GM19240 (cell line): ENCODE measurements at regions not wholly inside any gene's neighbourhood (a gene's known extent, or its start where the extent isn't known, plus 50 kb on each side); places are given as distances from the start of the nearest gene placed in this dataset.

Experiments used
- DNase-seq: peaks from one replicate; pipeline ENCODE4 v3.0.0; 2011; ENCODE audit warnings: low spot score; ENCODE audit not compliant: insufficient read length

DNA sequence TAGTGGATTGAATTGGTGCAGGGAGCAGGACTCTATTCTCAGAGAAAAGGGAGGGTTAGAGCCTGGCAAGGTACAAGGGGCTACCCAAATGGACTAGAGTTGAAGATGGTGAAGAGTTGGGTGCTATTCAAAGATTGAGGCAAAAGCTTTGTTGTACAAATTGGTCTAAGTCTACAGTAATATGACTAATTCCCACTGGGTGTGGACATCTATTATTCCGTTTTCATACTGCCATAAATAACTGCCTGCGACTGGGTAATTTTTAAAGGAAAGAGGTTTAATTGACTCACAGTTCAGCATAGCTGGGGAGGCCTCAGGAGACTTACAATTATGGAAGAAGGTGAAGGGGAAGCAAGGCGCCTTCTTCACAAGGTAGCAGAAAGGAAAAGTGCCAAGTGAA lies 266.3 kb downstream of the TPBG start:
- no peak for DNase-seq

DNA sequence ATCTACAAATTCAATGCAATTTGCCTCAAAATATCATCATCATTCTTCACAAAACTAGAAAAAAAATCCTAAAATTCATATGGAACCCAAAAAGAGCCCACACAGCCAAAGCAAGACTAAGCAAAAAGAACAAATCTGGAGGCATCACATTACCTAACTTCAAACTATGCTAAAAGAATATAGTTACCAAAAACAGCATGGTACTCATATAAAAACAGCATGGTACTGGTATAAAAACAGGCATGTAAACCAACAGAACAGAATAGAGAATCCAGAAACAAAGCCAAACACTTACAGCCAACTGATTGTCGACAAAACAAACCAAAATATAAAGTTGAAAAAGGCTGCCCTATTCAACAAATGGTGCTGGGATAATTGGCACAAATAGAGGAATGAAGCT lies 278.1 kb downstream of the TPBG start:
- no peak for DNase-seq

DNA sequence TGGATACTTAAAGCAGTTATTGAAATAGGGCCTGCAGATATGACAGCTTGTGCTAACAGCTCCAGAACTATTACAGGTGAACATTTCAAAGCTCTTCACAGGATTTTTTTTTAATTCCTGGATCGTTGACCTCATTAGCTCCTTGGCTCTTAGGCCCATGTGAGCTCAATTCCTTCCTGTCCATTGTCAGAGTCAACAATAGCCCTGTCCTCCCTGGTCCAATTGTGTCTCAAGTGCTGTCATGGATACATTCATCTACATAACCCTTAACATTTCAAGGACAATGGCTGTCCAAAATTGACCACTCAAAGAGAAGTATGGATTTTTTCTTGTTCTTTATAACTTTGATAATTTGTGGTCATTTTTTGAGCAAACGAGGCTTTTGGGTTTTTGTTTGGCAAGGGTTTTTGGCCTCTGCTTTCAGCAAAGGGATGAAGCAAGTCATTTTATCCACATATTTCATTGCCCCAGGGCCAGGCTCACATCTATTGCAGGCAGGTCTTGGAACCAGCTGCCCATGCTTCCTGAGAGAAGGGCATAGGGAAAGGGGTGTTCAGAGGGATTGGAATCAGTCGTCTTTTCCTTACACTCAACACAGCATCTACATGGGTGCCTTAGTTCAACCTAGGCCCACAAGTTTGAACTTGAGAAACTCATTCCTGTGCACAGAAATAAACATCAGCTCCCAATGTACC lies 282.1 kb downstream of the TPBG start:
- DNase-seq, result no peak

DNA sequence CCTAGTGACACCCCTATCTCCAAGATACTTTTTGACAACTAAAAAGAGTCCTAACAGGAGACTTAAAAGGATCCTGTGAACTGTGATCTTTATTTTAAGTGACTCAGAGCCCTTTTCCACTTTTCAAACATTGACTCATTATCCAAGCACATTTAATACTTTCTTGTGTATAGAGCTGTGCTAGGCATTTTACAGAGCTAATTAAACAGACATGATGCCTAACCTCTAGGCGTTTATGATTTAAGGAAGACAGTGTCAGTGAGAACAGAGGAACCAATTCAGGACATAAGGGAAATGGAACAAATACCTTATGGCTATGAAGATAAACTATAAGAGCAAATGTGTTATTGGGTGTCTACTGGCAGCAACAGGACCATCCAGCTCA lies 282.6 kb downstream of the TPBG start:
- DNase-seq, result no peak

DNA sequence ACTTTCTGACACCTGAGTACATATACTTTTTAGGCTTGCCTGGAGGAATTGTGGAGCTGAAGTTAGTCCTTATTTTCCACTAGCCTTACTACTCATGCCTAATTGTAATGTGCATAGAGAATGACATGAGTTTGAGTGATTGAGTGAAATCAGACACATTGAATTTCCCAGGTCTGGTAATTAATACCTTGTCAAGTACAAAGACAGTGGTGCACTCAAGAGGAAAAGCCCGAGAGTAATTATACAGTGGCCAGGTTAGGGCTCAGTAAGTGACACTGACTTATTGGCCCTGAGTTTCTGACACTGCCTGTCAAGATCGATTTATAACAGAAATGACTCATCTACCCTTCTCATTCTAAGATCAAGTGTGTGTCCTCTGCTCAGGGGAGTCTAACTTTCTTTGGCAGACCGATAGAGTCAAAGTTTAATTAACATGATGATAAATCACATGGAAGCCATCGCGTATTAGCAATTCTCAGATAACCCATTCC lies 288.3 kb downstream of the TPBG start:
- no peak for DNase-seq

DNA sequence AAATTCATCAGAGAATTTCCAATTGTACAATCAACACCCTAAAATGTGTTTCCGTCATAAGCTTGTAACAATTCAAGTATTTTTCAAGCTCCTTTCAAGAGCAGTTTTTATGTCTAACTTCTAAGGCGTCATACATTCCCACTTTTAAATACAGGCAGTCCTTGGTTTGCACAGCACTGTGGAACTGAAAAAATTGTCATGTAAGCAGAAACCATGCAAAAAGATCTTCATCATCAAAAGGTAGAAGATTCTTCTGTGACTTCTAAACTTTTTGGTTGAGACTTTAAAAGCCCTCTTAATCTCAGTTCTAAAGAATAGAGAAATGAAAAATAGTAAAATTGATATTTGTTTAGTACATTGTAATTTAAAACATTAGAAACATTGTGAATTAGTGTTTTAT lies 315.6 kb downstream of the TPBG start:
- DNase-seq, result no peak

DNA sequence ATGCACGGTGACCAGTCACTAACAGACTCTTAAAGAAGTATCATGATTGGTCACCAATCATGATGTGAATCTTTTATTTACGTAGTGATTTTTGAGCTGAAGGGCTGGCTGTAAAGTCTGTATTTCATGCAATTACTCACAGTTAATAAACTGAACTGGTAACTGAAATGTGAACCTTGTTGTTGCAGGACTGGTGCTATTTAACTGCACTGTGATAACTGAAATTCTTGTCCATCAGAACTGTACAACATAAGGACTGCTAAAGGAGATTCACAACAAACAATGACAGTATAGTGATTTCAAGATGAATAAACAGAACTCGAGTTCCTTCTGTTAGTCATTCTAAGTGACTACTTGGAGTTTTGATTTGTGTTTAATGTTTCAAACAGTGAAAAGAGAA lies 316.6 kb downstream of the TPBG start:
- DNase-seq, result no peak

DNA sequence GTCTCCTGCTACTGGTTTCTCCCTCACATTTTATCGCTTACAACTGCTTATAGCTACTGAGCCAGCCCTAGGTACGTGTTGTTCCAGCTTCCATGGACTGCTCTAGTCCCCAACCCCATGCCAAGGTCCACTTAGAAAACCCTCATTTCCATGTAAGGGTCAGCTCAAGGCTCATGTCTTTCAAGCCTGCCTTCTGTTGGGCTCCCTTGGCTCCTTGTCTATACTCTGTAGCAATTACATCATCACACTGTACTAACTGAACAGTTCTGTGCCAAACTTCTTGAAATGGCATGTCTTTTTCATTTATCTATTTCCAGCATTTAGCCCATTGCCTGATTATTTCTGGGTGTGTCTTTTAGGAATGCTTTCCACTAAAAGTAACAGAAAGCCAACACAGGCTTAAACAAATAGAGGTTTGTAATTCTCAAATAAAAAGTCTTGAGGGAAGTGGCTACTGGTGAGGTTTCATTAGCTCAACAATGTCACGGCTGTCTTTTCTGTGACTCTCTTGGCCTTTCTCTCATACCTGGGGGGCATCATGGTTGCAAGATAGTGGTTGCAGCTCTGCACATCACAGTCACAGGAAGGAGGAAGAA lies 317.6 kb downstream of the TPBG start:
- DNase-seq, result no peak

DNA sequence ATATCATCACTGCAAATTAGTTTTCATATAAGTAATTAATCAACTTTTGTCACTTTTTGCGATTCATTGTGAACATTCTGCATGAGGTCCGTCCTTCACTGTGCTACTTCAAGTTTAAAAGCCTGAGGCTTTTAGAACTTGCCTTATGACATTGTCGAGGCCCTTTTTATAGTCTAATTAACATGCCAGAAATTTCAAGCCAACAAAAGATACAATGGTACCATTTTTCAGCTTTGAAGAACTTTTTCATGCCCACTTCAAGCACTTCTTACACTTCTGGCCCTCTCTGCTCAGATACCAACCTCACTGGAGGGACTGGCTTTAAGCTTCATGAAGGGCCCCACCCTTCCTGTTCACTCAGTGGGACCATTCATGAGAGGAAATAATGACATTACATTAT lies 323.1 kb downstream of the TPBG start:
- no peak for DNase-seq

DNA sequence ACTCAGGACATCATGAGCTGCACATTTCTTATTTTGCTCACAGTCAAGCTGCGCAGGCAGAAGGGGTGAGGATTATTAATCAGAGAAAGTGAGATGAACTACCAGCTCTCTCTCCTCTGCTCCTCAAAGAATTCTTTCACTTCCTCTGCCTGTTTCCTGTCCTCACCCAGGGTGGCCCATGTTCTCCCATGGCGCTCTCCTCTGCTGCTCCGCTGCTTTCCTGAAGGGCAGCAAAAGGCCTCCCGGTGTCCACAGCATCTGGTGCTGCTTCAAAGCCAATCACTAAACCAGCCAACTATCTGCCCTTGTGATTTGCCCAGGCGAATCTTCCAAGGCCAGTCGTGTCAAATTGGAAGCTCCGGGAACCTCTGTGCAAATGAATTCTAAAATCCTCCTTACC lies 324.2 kb downstream of the TPBG start:
- DNase-seq, result no peak

DNA sequence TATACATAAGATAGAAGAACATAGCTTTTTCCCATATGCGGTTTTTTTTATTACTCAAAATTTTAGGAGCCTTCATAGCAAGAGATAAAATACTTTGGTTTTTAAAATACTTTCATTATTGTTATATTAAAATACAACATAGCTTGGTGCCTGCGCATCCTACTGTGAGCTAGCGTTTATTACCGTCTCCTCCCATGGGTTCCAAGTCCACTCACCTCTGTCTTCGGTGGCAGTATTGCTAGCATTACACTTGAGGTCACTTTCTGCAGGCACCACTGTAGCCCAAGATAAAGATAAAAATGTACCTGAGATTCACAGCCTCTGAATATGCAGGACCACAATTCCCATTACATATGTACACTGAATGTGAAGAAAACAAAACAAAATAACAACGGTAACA lies 326.7 kb downstream of the TPBG start:
- DNase-seq, result no peak

DNA sequence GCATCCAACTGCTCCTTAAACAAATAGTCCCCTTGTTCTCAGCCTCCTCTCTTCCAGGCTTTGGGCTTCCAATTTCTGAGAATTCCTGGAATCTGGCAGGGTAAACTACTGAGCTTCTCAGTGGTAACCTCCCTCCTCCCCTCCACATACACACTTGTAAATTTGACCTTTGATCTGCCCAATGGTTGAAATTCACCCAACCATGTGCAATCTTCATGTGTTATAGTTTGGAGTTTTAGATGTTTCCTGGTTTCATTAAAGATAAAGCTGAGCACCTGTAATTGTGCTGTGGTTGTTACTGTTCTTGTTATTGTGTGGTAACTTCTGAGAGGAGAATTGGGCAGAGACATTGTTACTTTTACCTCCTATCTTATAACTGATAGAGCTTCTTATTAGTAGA lies 328.4 kb downstream of the TPBG start:
- DNase-seq, result no peak

DNA sequence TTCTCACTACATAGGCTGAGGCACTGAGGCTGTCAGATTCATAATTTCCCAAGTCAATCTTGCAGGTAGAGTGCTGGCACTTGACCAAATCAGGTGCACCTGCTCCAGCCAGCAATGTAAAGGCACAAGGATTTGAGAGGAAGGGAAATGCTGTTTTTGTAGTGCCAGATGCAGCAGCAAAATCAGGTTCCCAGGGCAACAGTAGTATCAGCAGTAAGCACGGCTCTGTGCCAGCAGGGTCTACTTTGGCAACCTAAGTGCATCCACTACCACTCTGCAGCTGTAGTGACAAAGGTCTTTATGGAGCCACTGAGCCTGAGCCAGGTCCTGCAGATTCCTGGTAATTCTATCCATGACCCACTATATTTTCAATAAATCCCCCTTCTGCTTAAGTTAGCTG lies 329.5 kb downstream of the TPBG start:
- DNase-seq, result no peak

DNA sequence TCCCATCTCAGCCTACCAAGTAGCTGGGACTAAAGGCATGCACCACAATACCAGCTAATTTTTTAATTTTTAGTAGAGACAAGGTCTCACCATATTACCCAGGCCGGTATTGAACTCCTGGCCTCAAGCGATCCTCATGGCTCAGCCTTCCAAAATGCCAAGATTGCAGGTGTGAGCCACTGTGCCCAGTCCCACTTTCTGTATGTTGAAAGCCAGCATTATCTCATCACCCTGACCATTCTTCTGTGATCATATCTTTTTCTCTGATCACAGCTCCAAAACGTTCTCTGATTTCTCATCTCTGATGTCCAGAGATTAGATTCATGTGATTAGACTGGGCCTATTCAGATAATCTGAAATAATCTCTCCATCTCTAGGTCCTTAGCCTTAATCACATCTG lies 337.7 kb downstream of the TPBG start:
- DNase-seq, result no peak

DNA sequence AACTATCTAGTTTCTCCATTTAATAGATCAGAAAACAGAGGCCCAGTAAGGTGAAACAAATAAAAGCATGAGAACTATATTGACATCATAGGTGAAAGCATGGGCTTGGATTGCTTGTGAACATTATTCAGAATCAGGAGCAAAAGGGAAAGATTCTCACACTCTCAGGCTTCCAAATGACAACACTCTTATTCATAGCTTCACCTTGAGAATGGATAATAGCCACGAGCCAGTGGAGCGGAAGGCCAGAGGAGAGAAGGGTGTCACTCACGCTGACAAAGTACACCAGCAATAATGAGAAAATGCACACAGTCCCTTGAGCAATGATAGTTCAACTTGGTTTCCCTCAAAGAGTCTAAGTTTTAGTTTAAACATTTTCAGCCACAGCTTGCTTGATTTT lies 339.0 kb downstream of the TPBG start:
- no peak for DNase-seq

DNA sequence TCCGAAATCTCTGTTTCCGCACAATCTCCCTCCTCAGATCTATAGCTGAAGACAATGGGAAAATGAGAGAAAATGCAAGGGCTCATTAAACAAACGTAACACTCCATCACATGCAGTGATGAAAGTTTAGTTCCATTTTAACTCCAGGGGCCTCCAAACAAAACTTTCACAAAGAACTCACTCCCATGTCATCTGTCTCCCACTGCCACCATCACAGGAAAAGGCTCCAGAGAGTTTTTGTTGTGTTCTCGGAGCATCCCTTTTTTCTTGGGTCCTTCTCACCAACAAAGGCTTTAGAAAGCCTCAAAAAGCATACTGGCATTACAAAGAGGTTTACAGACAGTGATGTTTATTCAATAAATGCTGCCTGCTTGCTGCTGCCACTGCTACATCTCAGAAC lies 339.6 kb downstream of the TPBG start:
- DNase-seq, result no peak

DNA sequence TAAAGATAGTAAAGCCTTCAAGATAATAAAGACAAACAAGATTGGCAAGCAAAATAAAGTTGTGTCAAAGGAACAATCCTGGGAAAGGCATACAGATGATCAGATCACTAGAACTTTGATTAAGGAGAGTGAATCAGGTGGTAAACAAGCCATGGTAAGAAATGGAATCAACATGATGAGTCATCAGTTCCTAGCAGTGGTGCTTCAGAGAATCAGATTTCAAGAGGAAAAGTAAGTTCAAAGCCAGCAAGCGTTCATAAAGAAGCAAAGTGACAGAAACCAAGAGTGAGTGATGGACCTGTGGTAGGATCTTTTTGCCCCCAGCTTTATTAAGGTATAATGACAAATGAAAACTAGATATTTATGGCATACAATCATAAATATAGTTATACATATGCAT lies 340.4 kb downstream of the TPBG start:
- DNase-seq, result no peak

DNA sequence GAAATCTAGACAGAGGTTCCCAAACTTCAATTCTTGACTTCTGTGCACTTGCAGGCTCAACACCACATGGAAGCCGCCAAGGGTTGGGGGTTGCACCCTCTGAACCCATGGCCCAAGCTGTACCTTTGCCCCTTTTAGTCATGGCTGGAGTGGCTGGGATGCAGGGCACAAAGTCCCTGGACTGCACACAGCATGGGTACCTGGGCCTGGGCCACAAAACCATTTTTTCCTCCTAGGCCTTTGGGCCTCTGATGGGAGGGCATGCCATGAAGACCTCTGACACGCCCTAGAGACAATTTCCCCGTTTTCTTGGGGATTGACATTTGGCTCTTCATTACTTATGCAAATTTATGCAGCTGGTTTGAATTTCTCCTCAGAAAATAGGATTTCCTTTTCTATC lies 342.0 kb downstream of the TPBG start:
- DNase-seq, result no peak

DNA sequence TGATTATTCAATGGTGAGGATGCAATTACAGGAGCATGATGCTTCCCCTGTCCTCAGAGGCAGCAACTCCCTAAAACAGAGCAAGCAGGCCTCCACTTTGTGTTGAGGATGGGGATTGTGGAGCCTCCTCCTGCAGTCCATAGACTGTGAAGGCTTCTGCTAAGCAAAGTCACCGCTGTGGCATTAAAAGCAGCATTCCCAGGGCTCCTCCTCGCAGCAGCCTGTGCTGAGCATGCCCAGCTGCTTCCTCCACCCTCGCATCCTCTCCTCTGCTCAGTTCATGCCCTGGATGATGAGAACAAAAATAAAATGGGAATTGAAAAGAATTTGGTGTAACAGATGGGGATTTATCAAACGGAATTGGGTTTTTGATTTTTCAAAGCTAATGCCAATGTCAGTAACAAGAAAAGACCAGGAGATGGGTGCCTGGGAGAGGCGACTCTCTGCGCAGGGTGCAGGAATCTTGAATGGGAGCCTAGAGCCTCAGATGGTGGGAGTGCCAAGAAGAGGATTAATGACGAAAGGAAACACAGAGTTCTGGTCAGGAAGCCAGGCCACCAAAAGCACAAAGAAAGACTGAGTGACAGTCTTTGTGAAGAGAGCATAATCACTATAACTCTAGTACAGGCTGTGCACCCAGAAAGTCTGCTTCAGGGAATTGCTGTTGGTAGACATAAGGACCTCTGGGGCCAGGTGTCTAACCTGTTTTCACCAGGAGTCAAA lies 347.6 kb downstream of the TPBG start:
- DNase-seq, result no peak

DNA sequence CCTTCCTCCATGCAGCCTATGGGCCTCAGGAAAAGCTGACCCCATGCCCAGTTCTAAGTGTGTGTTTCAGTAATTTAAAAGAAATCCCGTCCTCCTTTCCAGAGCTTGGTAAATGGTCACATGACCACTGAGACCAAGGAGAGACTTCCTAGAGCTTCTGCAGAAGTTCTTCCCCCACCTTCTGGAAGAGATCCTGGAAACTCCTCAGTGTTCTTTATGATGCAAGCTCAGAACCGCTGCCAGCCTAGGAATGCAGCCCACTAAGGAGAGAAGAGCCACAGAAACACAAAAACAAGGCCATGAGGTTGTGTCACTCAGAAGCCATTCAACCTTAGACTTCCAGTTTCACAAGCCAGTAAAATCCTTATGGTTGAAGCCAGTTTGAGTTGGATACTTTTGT lies 348.4 kb downstream of the TPBG start:
- DNase-seq, result no peak

DNA sequence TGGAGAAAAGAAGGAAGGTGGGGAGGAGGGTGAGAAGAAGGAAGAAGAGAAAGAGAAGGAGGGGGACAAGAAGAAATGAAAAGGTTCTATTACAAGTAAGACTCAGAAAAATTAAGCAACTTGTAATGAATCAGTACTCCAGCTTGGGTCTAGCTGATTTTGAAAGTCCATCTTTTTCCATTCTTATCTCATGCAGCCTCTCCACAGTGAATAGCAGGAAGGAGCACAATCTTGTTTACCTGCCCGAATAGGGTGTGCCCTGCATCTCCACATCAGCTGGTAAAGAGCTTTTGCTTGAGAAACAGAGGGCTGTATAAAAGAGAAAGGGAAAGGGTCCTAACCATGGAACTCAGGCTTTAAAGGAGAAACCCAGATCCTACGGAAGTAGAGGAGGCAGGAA lies 348.8 kb downstream of the TPBG start:
- no peak for DNase-seq

DNA sequence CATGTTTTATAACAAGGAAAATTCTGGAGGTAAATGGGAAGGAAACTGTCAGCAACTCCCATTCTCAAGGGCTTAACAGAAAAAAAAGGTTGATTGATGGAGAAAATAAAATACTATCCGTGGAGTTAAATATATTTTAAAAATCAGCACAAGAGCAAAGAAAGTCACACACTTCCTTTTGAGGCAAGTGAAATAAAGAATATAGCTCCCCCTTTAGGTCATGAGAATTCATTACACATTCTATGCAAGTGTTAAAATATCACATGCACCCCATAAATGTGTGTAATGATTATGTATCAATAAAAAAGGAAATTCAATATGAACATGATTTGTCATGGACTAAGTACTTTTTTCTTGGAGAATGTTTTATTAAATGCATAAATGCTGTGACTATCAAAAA lies 349.2 kb downstream of the TPBG start:
- DNase-seq, result no peak

DNA sequence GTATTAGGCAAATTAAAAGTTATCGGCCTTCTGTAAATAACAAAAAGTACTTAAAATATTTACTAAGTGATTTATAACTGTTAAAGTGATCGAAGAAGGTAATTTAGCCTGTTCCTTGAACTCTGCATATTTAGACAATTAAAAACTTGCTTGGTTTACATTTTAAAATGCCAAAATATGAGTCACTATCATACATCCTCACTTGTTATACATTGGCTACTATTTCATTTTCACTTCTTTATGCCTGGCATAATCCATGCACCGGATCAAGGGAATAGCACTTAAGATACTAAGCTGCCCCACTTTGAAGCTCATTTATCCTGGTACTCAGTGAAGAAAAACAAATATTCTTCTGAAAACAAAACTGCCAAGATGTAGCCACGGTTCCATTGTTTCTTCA lies 344.6 kb downstream of the UBE3D start:
- DNase-seq, result no peak
